GM12878 (cell line): ENCODE measurements at regions not wholly inside any gene's neighbourhood (a gene's known extent, or its start where the extent isn't known, plus 50 kb on each side); places are given as distances from the start of the nearest gene placed in this dataset.

Experiments
- ATAC-seq: fragments of 200-7000 bp; cut with Tn5 transposase; 3 replicates; pipeline ENCODE4 v1.9.1; 2020; ENCODE audit warnings: mild to moderate bottlenecking, moderate library complexity
- BruUV-seq: library from RNA; stranded (reverse); fragments of 400-500 nt; replicated peaks from 2 replicates; lab custom pipeline; 2021; lab: Mats Ljungman, UMichigan
- CTCF ChIA-PET: fragments of 300-600 bp; sonication (Branson Sonifier 250); formaldehyde crosslinking; extraction: SDS; loops from one replicate; lab custom pipeline; 2021; ENCODE audit warnings: inconsistent platforms; lab: Yijun Ruan, JAX
- POLR2A ChIA-PET: fragments of 350-600 bp; formaldehyde crosslinking; extraction: SDS; loops from one replicate; lab custom pipeline; 2021; ENCODE audit warnings: inconsistent platforms; lab: Charles Lee
- RAD21 ChIA-PET: fragments of 300-600 bp; sonication (Branson Sonifier 250); formaldehyde crosslinking; loops from one replicate; lab custom pipeline; 2023; ENCODE audit warnings: antibody characterized with exemption; ENCODE audit not compliant: unreplicated experiment; lab: Charles Lee
- SMC1A ChIA-PET: fragments of 300-600 bp; sonication (Branson Sonifier 250); formaldehyde crosslinking; loops from one replicate; lab custom pipeline; 2023; ENCODE audit not compliant: unreplicated experiment, uncharacterized antibody; lab: Charles Lee
- DNase-seq: peaks from one replicate; pipeline ENCODE4 v3.0.0-alpha.2; 2011; ENCODE audit warnings: low read depth, low spot score
- FAIRE-seq: peaks from 3 replicates; lab custom pipeline; 2011; peaks lifted over from hg19 to GRCh38; lab: Jason Lieb, UNC
- H2AFZ ChIP-seq: 2 replicates; pipeline ENCODE4 v1.6.0; 2011; ENCODE audit warnings: low read depth, low read length, control low read depth; ENCODE audit not compliant: control insufficient read depth
- H3K27ac ChIP-seq: 2 replicates; pipeline ENCODE4 v1.5.1; 2011; ENCODE audit warnings: control low read depth; ENCODE audit not compliant: control insufficient read depth, insufficient read depth
- H3K27me3 ChIP-seq, 2 experiments: replicated peaks in 1 of 2; 2 replicates each; pipeline versions ENCODE4 v1.6.0 to v1.6.1; 2011; ENCODE audit warnings: low read length in 1 of 2; ENCODE audit not compliant: control insufficient read depth in 2 of 2, insufficient read depth in 2 of 2
- H3K36me3 ChIP-seq, 2 experiments: 2 replicates each; pipeline ENCODE4 v1.5.1; 2011; ENCODE audit warnings: low read length in 1 of 2; ENCODE audit not compliant: control insufficient read depth in 2 of 2, insufficient read depth in 2 of 2
- H3K4me1 ChIP-seq: 2 replicates; pipeline ENCODE4 v1.6.1; 2011; ENCODE audit warnings: mild to moderate bottlenecking, low read length, moderate library complexity, mixed read lengths; ENCODE audit not compliant: control insufficient read depth, insufficient read depth
- H3K4me2 ChIP-seq: 2 replicates; pipeline ENCODE4 v1.6.0; 2011; ENCODE audit warnings: control low read depth; ENCODE audit not compliant: control insufficient read depth, insufficient read depth
- H3K4me3 ChIP-seq: fragments of 200-600 bp; sonication (generic); 2 replicates; pipeline ENCODE4 v1.5.1; 2016
- H3K79me2 ChIP-seq: 2 replicates; pipeline ENCODE4 v1.6.0; 2011; ENCODE audit warnings: low read length; ENCODE audit not compliant: control insufficient read depth, insufficient read depth
- H3K9ac ChIP-seq: 2 replicates; pipeline ENCODE4 v1.8.0; 2011; ENCODE audit warnings: low read length, control low read depth, mixed read lengths; ENCODE audit not compliant: control insufficient read depth, insufficient read depth
- H3K9me3 ChIP-seq: replicated peaks from 3 replicates; pipeline ENCODE4 v1.5.1; 2011; ENCODE audit warnings: mild to moderate bottlenecking, low read length; ENCODE audit not compliant: control insufficient read depth, insufficient read depth
- H4K20me1 ChIP-seq: 2 replicates; pipeline ENCODE4 v1.6.0; 2011; ENCODE audit not compliant: control insufficient read depth, insufficient read depth
- ASH2L ChIP-seq: fragments of 300-600, 200-600 bp; sonication (generic); IDR thresholded peaks from 2 replicates; pipeline ENCODE4 v1.6.1; 2017; ENCODE audit warnings: low read depth, mild to moderate bottlenecking, borderline replicate concordance
- HDAC6 ChIP-seq: fragments of 200-600 bp; sonication (generic); IDR thresholded peaks from one replicate; pipeline ENCODE4 v1.8.0; 2017; ENCODE audit warnings: antibody characterized with exemption; ENCODE audit not compliant: unreplicated experiment
- IKZF1 ChIP-seq: fragments of 450-650 bp; conservative IDR thresholded peaks from 2 replicates; pipeline ENCODE4 v1.6.1; 2017; ENCODE audit warnings: antibody characterized with exemption, mild to moderate bottlenecking
- MYC ChIP-seq: IDR thresholded peaks from 2 replicates; pipeline ENCODE4 v1.6.1; 2011; ENCODE audit warnings: mild to moderate bottlenecking, low read length, moderate library complexity, inconsistent platforms; ENCODE audit not compliant: insufficient read depth, insufficient replicate concordance, insufficient read length, severe bottlenecking
- NFYB ChIP-seq: IDR thresholded peaks from 2 replicates; pipeline ENCODE4 v1.6.1; 2011; ENCODE audit warnings: low read depth, mild to moderate bottlenecking, low read length, improper control_type of control experiment, moderate library complexity; ENCODE audit not compliant: insufficient read depth
- PAX5 ChIP-seq: IDR thresholded peaks from 2 replicates; pipeline ENCODE4 v1.6.1; 2011; ENCODE audit warnings: low read depth, low read length, borderline replicate concordance
- POLR2A ChIP-seq: IDR thresholded peaks from 2 replicates; pipeline ENCODE4 v1.6.1; 2011; ENCODE audit warnings: low read depth, mild to moderate bottlenecking, low read length
- RELA ChIP-seq: fragments of 450-650 bp; IDR thresholded peaks from 2 replicates; pipeline ENCODE4 v1.8.0; 2014; ENCODE audit warnings: borderline replicate concordance; ENCODE audit not compliant: partially characterized antibody
- SP1 ChIP-seq: IDR thresholded peaks from one replicate; pipeline ENCODE4 v1.6.1; 2011; ENCODE audit warnings: low read depth, low read length
- SREBF2 ChIP-seq: IDR thresholded peaks from 2 replicates; pipeline ENCODE4 v1.6.1; 2012; ENCODE audit warnings: mild to moderate bottlenecking, low read length
- STAT1 ChIP-seq: fragments of 450-650 bp; conservative IDR thresholded peaks from 2 replicates; pipeline ENCODE4 v1.6.1; 2014; ENCODE audit warnings: antibody characterized with exemption, mild to moderate bottlenecking
- WGBS: methylation state at CpG from one replicate; pipeline ENCODE4 v1.1.6; 2016; ENCODE audit warnings: low lambda C conversion rate; ENCODE audit not compliant: insufficient replicate concordance, insufficient coverage; ENCODE audit errors: missing lambda C conversion rate; 5-methylcytosine and 5-hydroxymethylcytosine counted together
- in situ Hi-C: fragments of 300-500 bp; cut with MboI; formaldehyde crosslinking; loops from 9 replicates; pipeline ENCODE4 v1.14.3; 2018; ENCODE audit warnings: mixed read lengths
- intact Hi-C: fragments of 100-400 bp; cut with micrococcal nuclease; formaldehyde crosslinking; loops from one replicate; pipeline ENCODE4 v1.14.2; 2022; ENCODE audit not compliant: unreplicated experiment
- TF ChIP-seq, protein P1 (sequence below): fragments of 450-650 bp; IDR thresholded peaks from 2 replicates; pipeline ENCODE4 v1.6.1; 2016; ENCODE audit warnings: mild to moderate bottlenecking, moderate library complexity, borderline replicate concordance
- TF ChIP-seq, protein P2 (sequence below): fragments of 450-650 bp; formaldehyde crosslinking; IDR thresholded peaks from 2 replicates; pipeline ENCODE4 v1.4.0; 2020; ENCODE audit warnings: mild to moderate bottlenecking, moderate library complexity

DNA sequence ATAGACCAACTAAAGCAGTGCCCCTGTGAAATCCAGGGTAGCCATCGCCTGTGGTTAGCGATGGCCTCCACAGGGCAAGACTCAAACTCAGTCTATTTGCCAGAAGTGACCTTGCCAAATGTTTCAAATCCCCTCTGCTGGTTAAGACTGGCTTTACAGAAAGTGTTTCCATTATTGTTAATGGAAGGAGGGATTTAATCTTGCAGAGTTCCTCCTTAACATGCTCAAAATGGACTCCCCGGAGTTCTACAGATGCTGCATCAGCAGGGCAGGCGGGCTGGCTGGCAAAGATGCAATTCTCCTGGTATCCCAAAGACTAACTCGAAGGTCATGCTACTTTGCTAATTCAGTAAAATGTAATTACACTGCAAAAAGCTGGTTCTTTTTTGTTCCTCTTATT is 313.0 kb upstream of the SLC7A11 start:
- Histone ChIP-seq H3K27ac (no peak overlapping the region), H3K79me2 (no peaks in the 10 kb centered on the region), H3K27me3 (no peaks in the 10 kb centered on the region), H3K4me1 (no peaks in the 10 kb centered on the region), H2AFZ (no peak overlapping the region), H3K4me3 (no peak overlapping the region), H3K4me2 (no peak overlapping the region), H3K36me3 (no peaks in the 10 kb centered on the region), H3K9me3 (no peaks in the 10 kb centered on the region), H4K20me1 (no peaks in the 10 kb centered on the region), H3K9ac (no peak overlapping the region)
- ChIA-PET CTCF (interaction anchor here (0.5 to 2.4 kb wide), 10 partner anchors 11 to 451 kb away, joined by 3 to 10 read pairs (median 3); no protein-coding TSS in a partner anchor), RAD21 (interaction anchor here (1.4 kb wide), 2 partner anchors 365 to 519 kb away, joined by 3 read pairs; no protein-coding TSS in a partner anchor), SMC1A (interaction anchor here (0.7 to 1.1 kb wide), 5 partner anchors 21 to 519 kb away, joined by 3 to 4 read pairs (median 3); no protein-coding TSS in a partner anchor), POLR2A (no interaction called here)
- intact Hi-C loops (no loop called here), in situ Hi-C loops (no loop called here)
- 53% methylated on average over 5 of the region's 5 CpGs for WGBS
- FAIRE-seq (no peak), DNase-seq (no peak), ATAC-seq (no peak)
- no TSS peak for BruUV-seq
- TF ChIP-seq IKZF1, result no peak
- TF ChIP-seq, protein P1, sequence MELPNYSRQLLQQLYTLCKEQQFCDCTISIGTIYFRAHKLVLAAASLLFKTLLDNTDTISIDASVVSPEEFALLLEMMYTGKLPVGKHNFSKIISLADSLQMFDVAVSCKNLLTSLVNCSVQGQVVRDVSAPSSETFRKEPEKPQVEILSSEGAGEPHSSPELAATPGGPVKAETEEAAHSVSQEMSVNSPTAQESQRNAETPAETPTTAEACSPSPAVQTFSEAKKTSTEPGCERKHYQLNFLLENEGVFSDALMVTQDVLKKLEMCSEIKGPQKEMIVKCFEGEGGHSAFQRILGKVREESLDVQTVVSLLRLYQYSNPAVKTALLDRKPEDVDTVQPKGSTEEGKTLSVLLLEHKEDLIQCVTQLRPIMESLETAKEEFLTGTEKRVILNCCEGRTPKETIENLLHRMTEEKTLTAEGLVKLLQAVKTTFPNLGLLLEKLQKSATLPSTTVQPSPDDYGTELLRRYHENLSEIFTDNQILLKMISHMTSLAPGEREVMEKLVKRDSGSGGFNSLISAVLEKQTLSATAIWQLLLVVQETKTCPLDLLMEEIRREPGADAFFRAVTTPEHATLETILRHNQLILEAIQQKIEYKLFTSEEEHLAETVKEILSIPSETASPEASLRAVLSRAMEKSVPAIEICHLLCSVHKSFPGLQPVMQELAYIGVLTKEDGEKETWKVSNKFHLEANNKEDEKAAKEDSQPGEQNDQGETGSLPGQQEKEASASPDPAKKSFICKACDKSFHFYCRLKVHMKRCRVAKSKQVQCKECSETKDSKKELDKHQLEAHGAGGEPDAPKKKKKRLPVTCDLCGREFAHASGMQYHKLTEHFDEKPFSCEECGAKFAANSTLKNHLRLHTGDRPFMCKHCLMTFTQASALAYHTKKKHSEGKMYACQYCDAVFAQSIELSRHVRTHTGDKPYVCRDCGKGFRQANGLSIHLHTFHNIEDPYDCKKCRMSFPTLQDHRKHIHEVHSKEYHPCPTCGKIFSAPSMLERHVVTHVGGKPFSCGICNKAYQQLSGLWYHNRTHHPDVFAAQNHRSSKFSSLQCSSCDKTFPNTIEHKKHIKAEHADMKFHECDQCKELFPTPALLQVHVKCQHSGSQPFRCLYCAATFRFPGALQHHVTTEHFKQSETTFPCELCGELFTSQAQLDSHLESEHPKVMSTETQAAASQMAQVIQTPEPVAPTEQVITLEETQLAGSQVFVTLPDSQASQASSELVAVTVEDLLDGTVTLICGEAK, result no peak
- TF ChIP-seq PAX5, result no peak
- no peak for TF ChIP-seq STAT1
- TF ChIP-seq ASH2L, result no peak
- TF ChIP-seq SREBF2, result no peak
- no peak for TF ChIP-seq SP1
- TF ChIP-seq HDAC6, result no peak
- no peak for TF ChIP-seq MYC
- TF ChIP-seq, protein P2, sequence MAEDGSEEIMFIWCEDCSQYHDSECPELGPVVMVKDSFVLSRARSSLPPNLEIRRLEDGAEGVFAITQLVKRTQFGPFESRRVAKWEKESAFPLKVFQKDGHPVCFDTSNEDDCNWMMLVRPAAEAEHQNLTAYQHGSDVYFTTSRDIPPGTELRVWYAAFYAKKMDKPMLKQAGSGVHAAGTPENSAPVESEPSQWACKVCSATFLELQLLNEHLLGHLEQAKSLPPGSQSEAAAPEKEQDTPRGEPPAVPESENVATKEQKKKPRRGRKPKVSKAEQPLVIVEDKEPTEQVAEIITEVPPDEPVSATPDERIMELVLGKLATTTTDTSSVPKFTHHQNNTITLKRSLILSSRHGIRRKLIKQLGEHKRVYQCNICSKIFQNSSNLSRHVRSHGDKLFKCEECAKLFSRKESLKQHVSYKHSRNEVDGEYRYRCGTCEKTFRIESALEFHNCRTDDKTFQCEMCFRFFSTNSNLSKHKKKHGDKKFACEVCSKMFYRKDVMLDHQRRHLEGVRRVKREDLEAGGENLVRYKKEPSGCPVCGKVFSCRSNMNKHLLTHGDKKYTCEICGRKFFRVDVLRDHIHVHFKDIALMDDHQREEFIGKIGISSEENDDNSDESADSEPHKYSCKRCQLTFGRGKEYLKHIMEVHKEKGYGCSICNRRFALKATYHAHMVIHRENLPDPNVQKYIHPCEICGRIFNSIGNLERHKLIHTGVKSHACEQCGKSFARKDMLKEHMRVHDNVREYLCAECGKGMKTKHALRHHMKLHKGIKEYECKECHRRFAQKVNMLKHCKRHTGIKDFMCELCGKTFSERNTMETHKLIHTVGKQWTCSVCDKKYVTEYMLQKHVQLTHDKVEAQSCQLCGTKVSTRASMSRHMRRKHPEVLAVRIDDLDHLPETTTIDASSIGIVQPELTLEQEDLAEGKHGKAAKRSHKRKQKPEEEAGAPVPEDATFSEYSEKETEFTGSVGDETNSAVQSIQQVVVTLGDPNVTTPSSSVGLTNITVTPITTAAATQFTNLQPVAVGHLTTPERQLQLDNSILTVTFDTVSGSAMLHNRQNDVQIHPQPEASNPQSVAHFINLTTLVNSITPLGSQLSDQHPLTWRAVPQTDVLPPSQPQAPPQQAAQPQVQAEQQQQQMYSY (CRISPR knock-in tag), result no peak
- TF ChIP-seq POLR2A, result no peak
- TF ChIP-seq RELA, result no peak
- TF ChIP-seq NFYB, result no peak
